ENCODE measurements at regions not wholly inside any gene's neighbourhood (a gene's known extent, or its start where the extent isn't known, plus 50 kb on each side); places are given as distances from the start of the nearest gene placed in this dataset.
"Not testable (repeated sequence)": the region's sequence is repeated elsewhere in the genome, so short reads cannot be mapped to it uniquely, and the experiment has no call there.

GRCh38 chr1:223019256-223019655 is 123.8 kb downstream of the TLR5 start:
- H3K4me1 ChIP-seq: peaks cover 0 to 4% of the 10 kb centered on the region in 2 donors
- TF ChIP-seq, protein P1, sequence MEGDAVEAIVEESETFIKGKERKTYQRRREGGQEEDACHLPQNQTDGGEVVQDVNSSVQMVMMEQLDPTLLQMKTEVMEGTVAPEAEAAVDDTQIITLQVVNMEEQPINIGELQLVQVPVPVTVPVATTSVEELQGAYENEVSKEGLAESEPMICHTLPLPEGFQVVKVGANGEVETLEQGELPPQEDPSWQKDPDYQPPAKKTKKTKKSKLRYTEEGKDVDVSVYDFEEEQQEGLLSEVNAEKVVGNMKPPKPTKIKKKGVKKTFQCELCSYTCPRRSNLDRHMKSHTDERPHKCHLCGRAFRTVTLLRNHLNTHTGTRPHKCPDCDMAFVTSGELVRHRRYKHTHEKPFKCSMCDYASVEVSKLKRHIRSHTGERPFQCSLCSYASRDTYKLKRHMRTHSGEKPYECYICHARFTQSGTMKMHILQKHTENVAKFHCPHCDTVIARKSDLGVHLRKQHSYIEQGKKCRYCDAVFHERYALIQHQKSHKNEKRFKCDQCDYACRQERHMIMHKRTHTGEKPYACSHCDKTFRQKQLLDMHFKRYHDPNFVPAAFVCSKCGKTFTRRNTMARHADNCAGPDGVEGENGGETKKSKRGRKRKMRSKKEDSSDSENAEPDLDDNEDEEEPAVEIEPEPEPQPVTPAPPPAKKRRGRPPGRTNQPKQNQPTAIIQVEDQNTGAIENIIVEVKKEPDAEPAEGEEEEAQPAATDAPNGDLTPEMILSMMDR (IDR thresholded peaks at IDR 0.05): no peak
- TF ChIP-seq POLR2A (IDR thresholded peaks at IDR 0.05): no peak
- H3K27ac ChIP-seq: no peak overlapping the region
- DNase-seq: no peak
- H3K27me3 ChIP-seq: no peaks in the 10 kb centered on the region
- H3K4me3 ChIP-seq (replicated peaks in 1 of 3): no peak overlapping the region
- intact Hi-C loops (cut with DNase I): no loop called here
- H3K36me3 ChIP-seq: no peaks in the 10 kb centered on the region
- no peaks in the 10 kb centered on the region for H3K9me3 ChIP-seq

- 91 to 97% methylated on average over 4 of the region's 4 CpGs for WGBS, 2 donors
- H3K4me1 ChIP-seq: no peaks in the 10 kb centered on the region
- intact Hi-C loops (cut with DNase I): no loop called here
- no peaks in the 10 kb centered on the region for H3K9me3 ChIP-seq
- no peak overlapping the region for H3K4me3 ChIP-seq (replicated peaks in 1 of 3)
- TF ChIP-seq POLR2A (IDR thresholded peaks at IDR 0.05): no peak
- TF ChIP-seq, protein P1 (IDR thresholded peaks at IDR 0.05): no peak
- no peak for DNase-seq
- H3K36me3 ChIP-seq: no peaks in the 10 kb centered on the region
- H3K27ac ChIP-seq: no peak overlapping the region
- no peaks in the 10 kb centered on the region for H3K27me3 ChIP-seq
These were observed 122.3 kb downstream of the TLR5 start for GRCh38 chr1:223020770-223021169.

DNA sequence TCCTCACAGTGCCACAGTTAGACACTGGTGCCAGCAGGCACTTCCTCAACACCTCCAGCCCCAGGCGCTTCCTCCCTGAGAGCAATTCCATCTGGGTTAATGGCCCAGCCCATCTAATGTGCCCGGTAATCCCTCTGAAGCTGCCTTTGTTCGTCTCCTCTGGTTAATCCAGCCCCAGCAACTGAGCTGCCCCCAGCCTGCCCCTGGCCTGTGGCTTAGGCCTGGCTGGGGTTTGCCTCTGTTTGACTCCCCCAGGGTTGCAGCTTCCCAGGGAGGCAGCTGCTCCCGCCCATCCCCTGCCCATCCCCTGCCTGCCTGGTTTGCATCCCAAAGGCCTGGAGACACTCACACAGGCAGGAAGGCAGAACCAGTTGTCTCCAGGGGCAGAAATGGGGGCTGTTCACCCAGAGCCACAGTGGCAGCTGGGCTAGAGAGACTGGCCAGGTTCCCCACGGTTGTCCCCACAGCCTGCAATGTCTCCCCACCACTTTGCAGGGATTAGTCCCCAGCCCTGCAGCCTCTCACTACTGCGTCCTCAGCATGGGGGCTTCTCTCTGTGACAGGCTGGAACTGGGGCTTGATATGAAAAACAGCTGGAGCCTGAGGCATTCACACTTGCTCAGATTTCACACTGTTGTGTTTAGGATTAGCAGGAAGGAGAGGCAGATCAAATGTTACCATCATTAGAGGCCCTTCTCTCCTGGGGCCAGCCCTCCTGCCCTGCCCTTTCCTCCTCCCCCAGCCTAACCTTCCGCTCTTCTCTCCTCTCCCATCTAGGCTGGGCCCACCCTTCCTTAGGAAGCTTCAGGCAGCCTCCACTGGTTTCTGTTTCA is 120.2 kb downstream of the TLR5 start:
- no peak for DNase-seq
- intact Hi-C loops (cut with DNase I): no loop called here
- TF ChIP-seq POLR2A (IDR thresholded peaks at IDR 0.05): no peak
- TF ChIP-seq, protein P1 (IDR thresholded peaks at IDR 0.05): no peak
- no peaks in the 10 kb centered on the region for H3K9me3 ChIP-seq
- H3K27ac ChIP-seq: no peak overlapping the region
- H3K4me1 ChIP-seq: no peaks in the 10 kb centered on the region
- H3K27me3 ChIP-seq: no peaks in the 10 kb centered on the region
- no peak overlapping the region for H3K4me3 ChIP-seq (replicated peaks in 1 of 3)
- no peaks in the 10 kb centered on the region for H3K36me3 ChIP-seq
- 75 to 86% methylated on average over 6 to 7 of the region's 7 CpGs for whole genome bisulfite sequencing, 2 donors

DNA sequence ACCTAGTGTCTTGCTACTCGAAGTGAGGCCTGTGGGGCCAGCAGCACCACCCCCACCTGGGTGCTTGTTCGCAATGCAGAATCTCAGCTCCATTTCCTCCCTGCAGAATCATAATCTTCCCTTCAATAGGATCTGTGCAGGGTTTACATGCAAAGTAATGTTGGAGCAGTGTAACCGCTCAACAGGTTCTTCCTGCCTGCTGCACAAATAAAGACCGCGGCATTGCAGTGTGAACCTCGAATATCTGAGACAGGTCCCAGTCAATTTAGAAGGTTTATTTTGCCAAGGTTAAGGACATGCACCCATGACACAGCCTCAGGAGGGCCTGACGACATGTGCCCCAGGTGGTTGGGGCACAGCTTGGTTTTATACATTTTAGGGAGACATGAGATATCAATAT is 119.2 kb downstream of the TLR5 start:
- Histone ChIP-seq H3K4me1 (no peaks in the 10 kb centered on the region), H3K9me3 (no peaks in the 10 kb centered on the region), H3K4me3 (replicated peaks in 1 of 3) (no peak overlapping the region), H3K27me3 (no peaks in the 10 kb centered on the region), H3K27ac (no peak overlapping the region), H3K36me3 (no peaks in the 10 kb centered on the region)
- TF ChIP-seq, protein P1 (IDR thresholded peaks at IDR 0.05): no peak
- TF ChIP-seq POLR2A (IDR thresholded peaks at IDR 0.05): no peak
- intact Hi-C loops (cut with DNase I): no loop called here
- DNase-seq: no peak
- WGBS, 2 donors: 92% methylated on average over 7 of the region's 7 CpGs

DNA sequence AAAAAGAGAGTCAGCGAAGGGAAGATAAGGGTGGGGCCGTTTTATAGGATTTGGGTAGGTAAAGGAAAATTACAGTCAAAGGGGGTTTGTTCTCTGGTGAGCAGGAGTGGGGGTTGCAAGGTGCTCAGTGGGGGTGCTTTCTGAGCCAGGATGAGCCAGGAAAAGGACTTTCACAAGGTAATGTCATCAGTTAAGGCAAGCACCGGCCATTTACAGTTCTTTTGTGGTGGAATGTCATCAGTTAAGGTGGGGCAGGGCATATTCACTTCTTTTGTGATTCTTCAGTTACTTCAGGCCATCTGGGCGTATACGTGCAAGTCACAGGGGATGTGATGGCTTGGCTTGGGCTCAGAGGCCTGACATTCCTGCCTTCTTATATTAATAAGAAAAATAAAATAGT is 118.6 kb downstream of the TLR5 start:
- H3K27me3 ChIP-seq; H3K27ac ChIP-seq; H3K4me1 ChIP-seq; intact Hi-C loops (cut with DNase I); H3K36me3 ChIP-seq; H3K4me3 ChIP-seq (replicated peaks in 1 of 3); H3K9me3 ChIP-seq; DNase-seq: not testable (repeated sequence)
- WGBS, 2 donors: 82 to 93% methylated on average over 4 of the region's 5 CpGs

DNA sequence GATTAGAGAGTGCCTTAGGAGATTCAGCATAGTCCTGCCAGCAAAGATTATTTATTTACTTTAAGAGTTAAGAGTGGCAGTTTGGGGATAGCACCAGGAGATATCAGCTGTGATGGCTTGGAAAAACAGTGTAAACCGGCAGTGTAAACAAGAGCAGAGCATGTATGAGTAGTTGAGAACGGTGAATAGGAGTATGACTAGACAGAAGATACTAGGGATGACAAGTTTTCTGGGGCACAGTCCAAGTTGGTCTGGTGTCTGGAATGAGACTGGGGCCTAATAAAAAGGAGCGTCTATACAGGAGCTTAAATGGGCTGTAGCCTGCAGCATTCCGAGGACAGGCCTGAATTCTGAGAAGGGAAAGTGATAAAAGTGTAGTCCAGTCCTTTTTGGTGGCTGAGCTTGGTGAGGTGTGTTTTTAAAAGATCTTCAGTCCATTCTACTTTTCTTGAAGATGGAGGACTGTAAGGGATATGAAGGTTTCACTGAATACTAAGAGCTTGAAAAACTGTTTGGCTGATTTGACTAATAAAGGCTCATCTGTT is 117.8 kb downstream of the TLR5 start:
- H3K9me3 ChIP-seq; H3K27ac ChIP-seq; DNase-seq; H3K36me3 ChIP-seq; H3K4me3 ChIP-seq (replicated peaks in 1 of 3); H3K4me1 ChIP-seq; H3K27me3 ChIP-seq; intact Hi-C loops (cut with DNase I): not testable (repeated sequence)
- 62 to 67% methylated on average over 4 of the region's 4 CpGs for WGBS, 2 donors

GRCh38 chr1:223026639-223027038 is 116.4 kb downstream of the TLR5 start:
- WGBS, 2 donors: 80 to 81% methylated on average over 5 of the region's 5 CpGs
- H3K27me3 ChIP-seq; H3K4me3 ChIP-seq (replicated peaks in 1 of 3); H3K9me3 ChIP-seq; DNase-seq; intact Hi-C loops (cut with DNase I); H3K27ac ChIP-seq; H3K36me3 ChIP-seq; H3K4me1 ChIP-seq: not testable (repeated sequence)

Data from thyroid gland (tissue), 4 donors.